DOHH2 (cell line): ENCODE measurements at regions not wholly inside any gene's neighbourhood (a gene's known extent, or its start where the extent isn't known, plus 50 kb on each side); places are given as distances from the start of the nearest gene placed in this dataset.
"Not testable (repeated sequence)": the region's sequence is repeated elsewhere in the genome, so short reads cannot be mapped to it uniquely, and the experiment has no call there.

Experiments used
- H3F3A ChIP-seq: fragments of 200-600 bp; sonication (generic), shearing (Covaris generic); 2 replicates; pipeline ENCODE4 v1.6.0; 2016; ENCODE audit warnings: antibody characterized with exemption, mild to moderate bottlenecking; ENCODE audit not compliant: control insufficient read depth, insufficient read depth
- H3K27ac ChIP-seq: fragments of 200-600 bp; sonication (generic); 2 replicates; pipeline ENCODE4 v1.5.1; 2014; ENCODE audit warnings: low read depth, mild to moderate bottlenecking, low read length, moderate library complexity
- H3K27me3 ChIP-seq: fragments of 200-600 bp; sonication (generic); 2 replicates; pipeline ENCODE4 v1.6.1; 2014; ENCODE audit warnings: mild to moderate bottlenecking, low read length, mixed read lengths; ENCODE audit not compliant: control insufficient read depth
- H3K36me3 ChIP-seq: fragments of 200-600 bp; sonication (generic); 2 replicates; pipeline ENCODE4 v1.6.1; 2014; ENCODE audit warnings: mild to moderate bottlenecking, low read length, moderate library complexity, mixed read lengths; ENCODE audit not compliant: control insufficient read depth
- H3K4me1 ChIP-seq: fragments of 200-600 bp; sonication (generic); 2 replicates; pipeline ENCODE4 v1.6.1; 2014; ENCODE audit warnings: mild to moderate bottlenecking, low read length, mixed read lengths; ENCODE audit not compliant: control insufficient read depth
- H3K4me2 ChIP-seq: fragments of 200-600 bp; sonication (generic); 2 replicates; pipeline ENCODE4 v1.6.0; 2014; ENCODE audit warnings: mild to moderate bottlenecking, low read length, moderate library complexity
- H3K4me3 ChIP-seq: fragments of 200-600 bp; sonication (generic); 2 replicates; pipeline ENCODE4 v1.5.1; 2014; ENCODE audit warnings: mild to moderate bottlenecking, low read length, mixed read lengths
- H3K79me2 ChIP-seq: fragments of 200-600 bp; sonication (generic); 2 replicates; pipeline ENCODE4 v1.6.1; 2014; ENCODE audit warnings: mild to moderate bottlenecking, low read length, mixed read lengths; ENCODE audit not compliant: control insufficient read depth
- H3K9me2 ChIP-seq: fragments of 200-600 bp; sonication (generic); replicated peaks from 2 replicates; pipeline ENCODE4 v1.6.1; 2014; ENCODE audit warnings: mild to moderate bottlenecking, low read length, mixed read lengths; ENCODE audit not compliant: control insufficient read depth
- H3K9me3 ChIP-seq: fragments of 200-600 bp; sonication (generic); 2 replicates; pipeline ENCODE4 v1.6.1; 2014; ENCODE audit warnings: antibody characterized with exemption, low read length, mixed read lengths; ENCODE audit not compliant: control insufficient read depth, insufficient read depth
- H4K20me1 ChIP-seq: fragments of 200-600 bp; sonication (generic); 2 replicates; pipeline ENCODE4 v1.6.0; 2014; ENCODE audit warnings: low read depth, mild to moderate bottlenecking, antibody characterized with exemption, low read length, moderate library complexity; ENCODE audit not compliant: control insufficient read depth, insufficient read depth
- EZH2phosphoT487 ChIP-seq: fragments of 200-600 bp; sonication (generic); IDR thresholded peaks from 2 replicates; pipeline ENCODE4 v1.6.1; 2017; ENCODE audit warnings: borderline replicate concordance, mild to moderate bottlenecking, antibody characterized with exemption, low read length, moderate library complexity, mixed read lengths
- TF ChIP-seq, protein P1 (sequence below): fragments of 200-600 bp; sonication (generic); IDR thresholded peaks from one replicate; pipeline ENCODE4 v1.5.1; 2014; ENCODE audit warnings: antibody characterized with exemption, mild to moderate bottlenecking, low read depth, low read length; ENCODE audit not compliant: poor library complexity, severe bottlenecking

DNA sequence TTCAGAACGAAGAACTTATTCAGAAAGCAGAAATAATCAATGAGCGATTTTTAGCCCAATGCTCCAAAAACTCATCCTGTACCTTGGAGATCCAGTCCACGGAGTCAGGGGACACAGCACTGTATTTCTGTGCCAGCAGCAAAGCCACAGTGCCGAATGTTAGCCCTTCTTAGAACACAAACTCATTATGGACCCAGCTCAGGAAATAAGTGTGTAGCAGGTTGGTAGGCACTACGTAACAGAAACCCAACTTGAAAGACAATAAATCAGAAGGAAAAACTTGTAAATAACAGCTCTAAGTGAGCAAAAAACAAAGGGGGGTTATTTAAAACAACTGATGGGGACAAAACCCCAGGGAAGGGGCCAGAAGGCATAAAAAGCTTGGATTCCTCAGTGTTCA, 112.0 kb upstream of the PRSS1 start:
- H3K79me2 ChIP-seq = no peaks in the 10 kb centered on the region
- H3K4me1 ChIP-seq = no peaks in the 10 kb centered on the region
- H3K4me2 ChIP-seq = no peak overlapping the region
- H4K20me1 ChIP-seq = no peaks in the 10 kb centered on the region
- H3K9me2 ChIP-seq = no peaks in the 10 kb centered on the region
- no peaks in the 10 kb centered on the region for H3K36me3 ChIP-seq
- no peaks in the 10 kb centered on the region for H3K9me3 ChIP-seq
- no peak overlapping the region for H3K27ac ChIP-seq
- no peaks in the 10 kb centered on the region for H3F3A ChIP-seq
- TF ChIP-seq, protein P1, sequence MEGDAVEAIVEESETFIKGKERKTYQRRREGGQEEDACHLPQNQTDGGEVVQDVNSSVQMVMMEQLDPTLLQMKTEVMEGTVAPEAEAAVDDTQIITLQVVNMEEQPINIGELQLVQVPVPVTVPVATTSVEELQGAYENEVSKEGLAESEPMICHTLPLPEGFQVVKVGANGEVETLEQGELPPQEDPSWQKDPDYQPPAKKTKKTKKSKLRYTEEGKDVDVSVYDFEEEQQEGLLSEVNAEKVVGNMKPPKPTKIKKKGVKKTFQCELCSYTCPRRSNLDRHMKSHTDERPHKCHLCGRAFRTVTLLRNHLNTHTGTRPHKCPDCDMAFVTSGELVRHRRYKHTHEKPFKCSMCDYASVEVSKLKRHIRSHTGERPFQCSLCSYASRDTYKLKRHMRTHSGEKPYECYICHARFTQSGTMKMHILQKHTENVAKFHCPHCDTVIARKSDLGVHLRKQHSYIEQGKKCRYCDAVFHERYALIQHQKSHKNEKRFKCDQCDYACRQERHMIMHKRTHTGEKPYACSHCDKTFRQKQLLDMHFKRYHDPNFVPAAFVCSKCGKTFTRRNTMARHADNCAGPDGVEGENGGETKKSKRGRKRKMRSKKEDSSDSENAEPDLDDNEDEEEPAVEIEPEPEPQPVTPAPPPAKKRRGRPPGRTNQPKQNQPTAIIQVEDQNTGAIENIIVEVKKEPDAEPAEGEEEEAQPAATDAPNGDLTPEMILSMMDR = no peak
- TF ChIP-seq EZH2phosphoT487 = no peak
- no peak overlapping the region for H3K4me3 ChIP-seq
- peaks cover 35% of the 10 kb centered on the region for H3K27me3 ChIP-seq

DNA sequence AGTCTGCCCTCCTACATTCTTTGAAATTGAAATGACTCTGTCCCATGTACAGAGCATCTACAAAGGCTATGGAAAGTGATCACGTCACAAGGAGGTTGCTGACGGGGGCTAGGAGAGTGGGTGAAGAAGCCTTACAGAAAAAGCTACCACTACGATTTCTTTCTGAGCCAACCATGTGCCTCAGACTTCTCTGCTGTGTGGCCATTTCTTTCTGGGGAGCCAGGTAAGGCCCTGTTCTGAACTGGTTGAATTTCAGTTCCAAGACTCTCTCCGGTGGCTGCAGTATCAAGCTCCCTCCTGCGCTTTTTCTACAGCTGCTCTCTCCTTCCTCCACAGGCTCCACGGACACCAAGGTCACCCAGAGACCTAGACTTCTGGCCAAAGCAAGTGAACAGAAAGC, 112.5 kb upstream of the PRSS1 start:
- peaks cover 37% of the 10 kb centered on the region for H3K27me3 ChIP-seq
- no peak for TF ChIP-seq EZH2phosphoT487
- TF ChIP-seq, protein P1 = no peak
- H3K4me1 ChIP-seq = no peaks in the 10 kb centered on the region
- H3K4me3 ChIP-seq = no peak overlapping the region
- H3K36me3 ChIP-seq = no peaks in the 10 kb centered on the region
- no peaks in the 10 kb centered on the region for H3F3A ChIP-seq
- no peaks in the 10 kb centered on the region for H3K9me2 ChIP-seq
- H3K4me2 ChIP-seq = no peak overlapping the region
- no peak overlapping the region for H3K27ac ChIP-seq
- no peaks in the 10 kb centered on the region for H3K79me2 ChIP-seq
- H3K9me3 ChIP-seq = no peaks in the 10 kb centered on the region
- no peaks in the 10 kb centered on the region for H4K20me1 ChIP-seq

DNA sequence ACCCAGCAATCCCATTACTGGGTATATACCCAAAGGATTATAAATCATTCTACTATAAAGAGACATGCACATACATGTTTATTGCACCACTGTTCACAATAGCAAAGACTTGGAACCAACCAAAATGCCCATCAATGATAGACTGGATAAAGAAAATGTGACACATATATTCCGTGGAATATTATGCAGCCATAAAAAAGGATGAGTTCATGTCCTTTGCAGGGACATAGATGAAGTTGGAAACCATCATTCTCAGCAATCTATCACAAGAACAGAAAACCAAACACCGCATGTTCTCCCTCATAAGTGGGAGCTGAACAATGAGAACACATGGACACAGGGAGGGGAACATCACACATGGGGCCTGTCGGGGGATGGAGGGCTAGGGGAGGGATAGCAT, 113.2 kb upstream of the PRSS1 start:
- not testable (repeated sequence) for H3K4me2 ChIP-seq, H3K9me2 ChIP-seq, H3K4me1 ChIP-seq, H3K36me3 ChIP-seq, H3K9me3 ChIP-seq, H3K79me2 ChIP-seq, H4K20me1 ChIP-seq, H3F3A ChIP-seq, H3K27ac ChIP-seq, H3K4me3 ChIP-seq
- H3K27me3 ChIP-seq = peaks cover 41% of the 10 kb centered on the region

GRCh38 chr7:142632271-142633134, 116.8 kb upstream of the PRSS1 start:
- Histone ChIP-seq H4K20me1 (no peaks in the 10 kb centered on the region), H3K4me1 (no peaks in the 10 kb centered on the region), H3K27ac (no peak overlapping the region), H3F3A (no peaks in the 10 kb centered on the region), H3K79me2 (no peaks in the 10 kb centered on the region), H3K9me3 (no peaks in the 10 kb centered on the region), H3K9me2 (no peaks in the 10 kb centered on the region), H3K36me3 (no peaks in the 10 kb centered on the region), H3K4me3 (no peak overlapping the region), H3K4me2 (no peak overlapping the region), H3K27me3 (peaks cover 49% of the 10 kb centered on the region)
- TF ChIP-seq, protein P1 = peak; percentile 93
- peak; percentile 83; the same call in 1 of the 2 replicates for TF ChIP-seq EZH2phosphoT487
